Non-pigmented ciliary epithelial cell (primary cell): ENCODE measurements at regions not wholly inside any gene's neighbourhood (a gene's known extent, or its start where the extent isn't known, plus 50 kb on each side); places are given as distances from the start of the nearest gene placed in this dataset.
"Not testable (repeated sequence)": the region's sequence is repeated elsewhere in the genome, so short reads cannot be mapped to it uniquely, and the experiment has no call there.

Experiments used
- DNase-seq: peaks from one replicate; pipeline ENCODE4 v3.0.0-alpha.2; 2010; ENCODE audit warnings: low read depth

DNA sequence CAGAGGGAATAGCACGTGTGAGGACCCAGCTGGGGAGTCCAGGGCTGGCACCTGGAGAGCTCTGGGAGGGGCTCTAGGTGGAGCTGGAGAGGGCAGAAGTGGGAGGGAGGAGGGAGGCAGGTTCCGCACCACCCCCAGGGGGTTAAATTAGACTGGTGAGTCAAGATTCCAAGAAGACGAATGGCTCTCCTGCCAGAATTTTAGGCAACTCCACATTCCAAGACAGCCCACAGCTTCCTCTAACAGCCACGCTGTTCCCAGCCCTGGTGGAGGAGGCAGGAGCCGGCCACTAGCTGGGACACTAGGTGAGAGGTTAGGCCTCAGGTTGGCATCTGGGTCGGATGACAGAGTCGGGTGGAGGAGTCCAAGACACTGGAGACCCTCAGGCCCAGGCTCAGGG is 60.2 kb downstream of the TFAP2C start:
- no peak for DNase-seq

DNA sequence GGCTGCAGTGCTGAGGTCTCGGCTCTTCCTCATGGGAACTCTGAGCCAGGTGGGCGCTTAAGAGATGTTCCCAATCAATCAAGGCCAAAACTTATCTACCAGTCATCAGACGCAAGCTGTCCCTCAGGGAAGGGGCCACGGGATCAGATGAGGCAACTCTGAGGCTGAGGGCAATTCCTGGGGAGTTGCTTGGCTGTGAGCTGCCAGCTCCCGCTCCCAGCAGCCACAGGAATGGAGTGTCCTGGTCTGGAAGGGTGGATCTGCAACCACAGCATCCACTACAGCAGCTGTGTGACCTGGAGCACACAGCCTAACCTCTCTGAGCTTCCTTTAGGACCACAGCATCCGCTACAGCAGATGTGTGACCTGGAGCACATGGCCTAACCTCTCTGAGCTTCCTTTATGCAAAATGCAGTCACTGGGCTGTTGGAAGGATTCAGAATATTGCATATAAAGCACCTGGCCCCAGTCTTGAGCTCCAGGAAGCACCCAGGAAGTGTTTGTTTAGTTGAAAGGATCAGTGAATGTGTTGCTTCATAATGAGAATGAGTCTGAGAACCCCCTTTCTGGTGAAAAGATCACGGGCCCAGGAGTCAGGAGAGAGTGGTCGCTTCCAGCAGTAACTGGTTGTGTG is 60.9 kb downstream of the TFAP2C start:
- no peak for DNase-seq

DNA sequence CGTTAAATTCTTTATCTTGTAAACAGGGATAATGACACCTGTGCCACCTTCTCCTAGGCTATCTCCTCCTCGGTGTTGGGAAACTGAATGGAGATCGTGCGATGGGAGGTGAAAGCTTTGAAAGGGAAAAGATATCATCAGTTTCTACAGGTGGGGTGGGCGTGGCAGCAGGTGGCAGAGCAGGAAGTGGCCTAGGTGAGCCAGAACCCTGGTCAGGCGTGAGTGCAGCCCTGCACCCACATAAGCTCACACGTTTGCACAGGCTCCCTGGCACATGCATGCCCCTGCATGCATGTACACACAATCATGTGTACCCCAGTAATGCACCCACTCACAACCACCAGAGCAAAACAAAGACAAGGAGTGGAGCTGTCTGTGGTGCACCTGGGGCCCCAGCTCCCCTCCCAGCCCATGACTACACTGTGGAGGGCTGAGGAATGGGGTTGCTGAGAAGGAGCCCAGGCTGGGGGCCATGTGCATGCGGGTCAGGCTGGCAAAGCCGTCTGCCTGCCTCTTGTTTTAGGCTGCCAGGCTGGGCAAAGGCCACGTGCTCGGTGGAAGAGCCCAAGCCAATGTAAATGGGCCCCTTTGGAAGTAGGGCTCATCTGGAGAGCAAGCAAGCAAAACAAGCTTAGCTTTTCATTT is 61.5 kb downstream of the TFAP2C start:
- no peak for DNase-seq

DNA sequence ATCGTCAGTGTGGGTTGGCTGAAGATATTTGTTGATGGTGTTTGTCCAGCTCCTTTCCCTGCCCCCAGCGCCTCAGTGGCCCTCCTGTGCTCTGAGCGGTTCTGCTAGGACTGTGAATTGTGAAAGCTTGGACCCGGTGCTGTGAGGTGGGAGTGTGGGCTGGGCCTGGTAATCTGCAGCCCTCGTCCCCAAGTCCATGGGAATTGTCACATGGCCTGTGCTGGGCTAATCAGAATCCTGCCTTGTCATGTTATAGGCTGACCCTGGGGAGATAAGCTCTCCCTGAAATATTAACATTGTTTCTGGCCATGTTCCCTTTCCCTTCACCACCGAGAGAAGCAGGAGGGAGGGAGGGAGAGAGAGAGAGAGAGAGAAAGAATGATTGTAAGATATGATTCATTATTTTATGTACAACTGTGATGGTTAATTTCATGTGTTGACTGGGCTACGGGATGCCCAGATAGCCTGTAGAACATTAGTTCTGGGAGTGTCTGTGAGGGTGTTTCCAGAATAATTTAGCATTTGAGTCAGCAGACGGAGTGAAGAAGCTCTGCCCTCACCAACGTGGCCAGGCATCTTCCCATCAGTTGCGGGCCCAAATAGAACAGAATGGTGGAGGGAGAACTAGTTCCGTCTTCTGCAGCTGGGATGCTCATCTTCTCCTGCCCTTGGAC is 62.4 kb downstream of the TFAP2C start:
- DNase-seq, result no peak

DNA sequence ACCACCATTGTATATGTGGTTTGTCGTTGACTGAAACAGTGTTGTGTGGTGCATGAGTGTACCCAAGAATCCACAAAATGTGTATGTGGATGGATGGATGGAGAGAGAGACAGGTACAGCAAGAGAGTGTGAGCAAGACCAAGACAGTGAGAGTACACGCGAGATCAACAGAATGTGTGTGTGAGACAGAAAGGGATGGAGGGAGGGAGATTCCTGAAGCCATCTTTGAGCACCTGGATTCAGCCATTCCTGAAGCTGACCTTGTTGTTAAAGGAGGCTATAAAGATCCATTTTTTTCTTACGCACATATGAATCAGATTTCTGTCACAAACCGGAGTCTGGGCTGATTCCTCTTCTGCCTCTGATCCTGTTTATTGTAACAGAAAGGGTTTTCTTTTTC is 64.1 kb downstream of the TFAP2C start:
- no peak for DNase-seq

- no peak for DNase-seq
These were observed 68.4 kb downstream of the TFAP2C start for GRCh38 chr20:56697476-56697875.

- no peak for DNase-seq
These were observed 69.2 kb downstream of the TFAP2C start for GRCh38 chr20:56698297-56698696.

DNA sequence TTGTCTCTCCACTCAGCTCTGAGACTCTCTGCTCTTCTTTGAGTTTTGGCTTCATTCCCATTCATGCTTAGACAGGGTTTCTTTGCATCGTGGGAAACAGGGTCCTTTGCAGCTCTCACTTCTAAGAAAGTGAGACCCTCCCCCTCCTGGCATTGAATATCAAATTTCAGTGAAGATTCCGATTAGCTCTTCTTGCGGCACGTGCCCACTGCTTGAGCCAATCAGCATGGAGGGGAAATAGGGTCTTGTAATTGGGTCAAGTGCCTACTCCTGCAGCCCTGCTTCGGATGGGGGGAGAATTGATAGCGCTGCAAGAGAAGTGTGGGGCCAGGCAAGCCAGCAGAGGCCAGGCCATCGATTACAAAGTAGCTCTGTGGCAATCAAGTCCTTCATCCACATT is 69.6 kb downstream of the TFAP2C start:
- DNase-seq, result no peak

GRCh38 chr20:56702931-56703840 is 74.1 kb downstream of the TFAP2C start:
- no peak for DNase-seq

- no peak for DNase-seq
These were observed 77.8 kb downstream of the TFAP2C start for GRCh38 chr20:56706867-56707360.

- DNase-seq, result no peak
These were observed 79.9 kb downstream of the TFAP2C start for GRCh38 chr20:56708991-56709390.

DNA sequence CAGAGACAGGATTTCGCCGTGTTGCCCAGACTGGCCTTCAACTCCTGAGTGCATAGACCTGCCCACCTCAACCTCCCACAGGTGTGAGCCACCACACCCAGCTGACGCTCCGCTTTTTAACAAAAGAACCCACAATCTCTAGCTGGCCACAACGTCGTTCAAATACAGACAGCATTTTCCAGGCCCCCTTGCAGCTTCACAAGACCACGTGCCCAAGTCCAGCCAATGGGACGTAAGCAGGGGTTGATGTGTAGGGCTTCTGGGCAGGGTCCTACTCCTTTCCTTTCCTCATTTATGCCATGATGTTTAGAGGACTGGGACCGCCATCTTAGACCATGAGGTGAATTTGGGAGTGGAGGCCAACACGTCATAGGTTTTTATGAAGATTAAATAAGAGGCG is 81.0 kb downstream of the TFAP2C start:
- no peak for DNase-seq

DNA sequence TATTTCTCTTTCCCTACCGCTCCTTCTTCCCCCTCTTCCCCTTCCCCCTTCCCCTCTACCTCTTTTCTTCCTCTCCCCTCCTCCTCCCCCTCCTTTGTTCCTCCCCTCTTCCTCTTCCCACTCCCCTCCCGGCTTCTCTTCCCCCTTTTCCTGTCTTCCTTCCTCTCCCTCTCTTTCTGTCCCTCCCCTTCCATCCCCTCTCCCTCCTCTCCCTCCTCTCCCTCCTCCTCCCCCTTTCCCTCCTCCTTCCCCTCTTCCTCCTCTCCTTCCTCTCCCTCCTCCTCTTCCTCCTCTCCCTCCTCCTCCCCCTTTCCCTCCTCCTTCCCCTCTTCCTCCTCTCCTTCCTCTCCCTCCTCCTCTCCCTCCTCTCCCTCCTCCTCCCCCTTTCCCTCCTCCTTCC is 81.5 kb downstream of the TFAP2C start:
- not testable (repeated sequence) for DNase-seq

DNA sequence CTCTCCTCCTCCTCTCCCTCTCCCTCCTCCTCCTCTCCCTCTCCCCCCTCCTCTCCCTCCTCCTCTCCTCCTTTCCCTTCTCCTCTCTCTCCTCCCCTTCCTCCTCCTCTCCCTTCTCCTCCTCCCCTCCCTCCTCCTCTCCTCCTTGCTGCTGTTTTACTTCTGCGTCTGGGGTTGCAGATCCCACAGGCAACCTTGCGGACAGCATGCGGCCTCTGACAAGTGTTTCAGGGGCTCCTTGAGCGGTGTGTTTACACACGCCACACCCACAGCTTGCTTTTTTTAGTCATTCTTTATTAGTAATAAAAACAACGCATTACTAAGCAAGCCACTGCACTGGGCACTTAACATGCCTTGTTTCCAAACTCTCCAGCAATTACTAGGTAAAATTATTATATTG is 81.9 kb downstream of the TFAP2C start:
- peak; percentile 10 for DNase-seq

- no peak for DNase-seq
These were observed 86.2 kb downstream of the TFAP2C start for GRCh38 chr20:56715309-56715708.

GRCh38 chr20:56715902-56716519 is 86.9 kb downstream of the TFAP2C start:
- DNase-seq, result no peak

DNA sequence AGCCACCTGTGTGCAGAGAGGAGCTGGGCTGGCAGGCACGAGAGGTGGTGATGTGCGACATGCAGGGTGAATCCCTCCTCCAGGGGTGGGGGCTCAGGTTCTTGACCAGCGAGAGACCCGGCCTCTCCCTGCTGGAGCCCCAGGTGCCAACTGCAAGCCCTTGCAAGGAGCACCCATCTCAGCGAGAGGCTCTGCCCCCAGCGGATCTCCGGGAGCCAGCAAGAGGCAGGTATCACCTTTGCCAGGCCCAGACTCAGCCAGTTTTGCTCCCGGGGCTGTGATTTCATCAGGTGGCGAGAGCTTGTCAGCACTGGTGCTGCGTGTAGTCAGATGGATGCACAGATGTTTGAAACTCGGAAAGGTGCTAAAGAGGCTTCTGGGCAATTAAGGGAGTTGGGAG is 87.7 kb downstream of the TFAP2C start:
- DNase-seq, result no peak

DNA sequence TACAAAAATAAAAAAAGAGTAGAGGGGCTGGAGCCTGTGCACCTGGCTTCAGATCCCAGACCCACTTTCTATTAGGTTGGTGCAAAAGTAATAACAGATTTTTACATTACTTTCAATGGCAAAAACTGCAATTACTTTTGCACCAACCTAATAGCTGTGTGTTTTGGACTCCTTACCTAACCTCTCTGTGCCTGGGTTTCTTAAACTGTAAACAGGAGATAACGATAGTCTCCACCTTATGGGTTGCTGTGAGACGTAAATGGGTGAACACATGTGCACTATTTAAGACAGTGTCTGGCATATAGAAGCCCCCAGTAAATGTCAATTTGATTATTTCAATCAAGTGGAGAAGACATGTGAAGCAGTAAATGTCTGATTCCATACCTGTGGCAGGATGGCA is 89.7 kb downstream of the TFAP2C start:
- DNase-seq, result no peak

DNA sequence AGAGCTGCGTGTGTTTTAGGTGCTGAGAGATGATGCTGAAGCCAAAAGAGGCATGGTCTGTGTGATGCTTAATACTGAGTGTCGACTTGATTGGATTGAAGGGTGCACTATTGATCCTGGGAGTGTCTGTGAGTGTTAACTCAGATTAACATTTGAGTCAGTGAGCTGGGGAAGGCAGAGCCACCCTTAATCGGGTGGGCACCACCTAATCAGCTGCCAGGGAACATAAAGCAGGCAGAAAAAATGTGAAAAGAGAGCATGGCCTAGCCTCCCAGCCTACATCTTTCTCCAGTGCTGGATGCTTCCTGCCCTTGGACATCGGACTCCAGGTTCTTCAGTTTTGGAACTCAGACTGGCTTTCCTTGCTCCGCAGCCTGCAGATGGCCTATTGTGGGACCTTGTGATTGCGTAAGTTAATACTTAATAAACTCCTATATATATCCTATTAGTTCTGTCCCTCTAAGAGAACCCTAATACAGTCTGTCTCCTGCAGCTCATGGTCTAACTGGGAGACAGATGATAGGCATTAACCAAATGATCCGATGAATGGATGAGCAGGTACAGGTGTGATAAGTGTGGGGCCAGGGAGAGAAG is 91.6 kb downstream of the TFAP2C start:
- DNase-seq, result no peak

- no peak for DNase-seq
These were observed 92.9 kb downstream of the TFAP2C start for GRCh38 chr20:56722042-56722441.

DNA sequence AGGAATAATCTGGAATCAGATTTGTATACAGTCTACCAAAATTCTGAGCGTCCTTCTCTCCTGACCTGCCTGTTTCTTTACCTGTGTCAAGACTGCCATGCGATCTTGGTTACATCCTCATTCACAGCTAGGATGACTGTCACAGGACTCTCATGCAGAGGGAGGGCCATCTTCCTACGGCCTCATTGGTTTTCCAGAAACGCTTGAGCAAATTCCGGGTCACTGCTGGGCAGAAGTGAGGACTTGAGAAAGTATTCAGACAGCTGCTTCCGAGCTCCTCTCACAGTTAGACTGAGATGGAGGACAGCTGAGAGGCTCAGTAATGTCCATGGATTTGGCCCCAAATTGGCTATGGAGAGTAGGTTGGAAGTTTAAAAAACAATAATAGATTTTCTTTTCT is 94.2 kb downstream of the TFAP2C start:
- no peak for DNase-seq
